Large intestine (tissue), 3 donors: ENCODE measurements at regions not wholly inside any gene's neighbourhood (a gene's known extent, or its start where the extent isn't known, plus 50 kb on each side); places are given as distances from the start of the nearest gene placed in this dataset.

Experiments
- DNase-seq, 2 donors: peaks; one replicate each; pipeline versions ENCODE4 v3.0.0 to v3.0.0-alpha.2; 2013
- H3K27ac ChIP-seq: one replicate; pipeline ENCODE4 v1.5.1; 2013; ENCODE audit warnings: low read length
- H3K27me3 ChIP-seq: 2 replicates; pipeline ENCODE4 v1.6.1; 2013; ENCODE audit warnings: low read length; ENCODE audit not compliant: control insufficient read depth, insufficient read depth
- H3K36me3 ChIP-seq: 2 replicates; pipeline ENCODE4 v1.6.1; 2013; ENCODE audit warnings: low read length; ENCODE audit not compliant: control insufficient read depth, insufficient read depth
- H3K4me1 ChIP-seq: one replicate; pipeline ENCODE4 v1.6.1; 2013; ENCODE audit warnings: low read length; ENCODE audit not compliant: control insufficient read depth, insufficient read depth
- H3K4me3 ChIP-seq: one replicate; pipeline ENCODE4 v1.5.1; 2013; ENCODE audit warnings: low read length
- H3K9me3 ChIP-seq: one replicate; pipeline ENCODE4 v1.6.1; 2013; ENCODE audit warnings: mild to moderate bottlenecking, low read depth, low read length, moderate library complexity; ENCODE audit not compliant: control insufficient read depth
- WGBS: methylation state at CpG from one replicate; pipeline ENCODE4 v1.1.5; 2013; ENCODE audit warnings: low lambda C conversion rate; ENCODE audit not compliant: insufficient coverage; 5-methylcytosine and 5-hydroxymethylcytosine counted together

DNA sequence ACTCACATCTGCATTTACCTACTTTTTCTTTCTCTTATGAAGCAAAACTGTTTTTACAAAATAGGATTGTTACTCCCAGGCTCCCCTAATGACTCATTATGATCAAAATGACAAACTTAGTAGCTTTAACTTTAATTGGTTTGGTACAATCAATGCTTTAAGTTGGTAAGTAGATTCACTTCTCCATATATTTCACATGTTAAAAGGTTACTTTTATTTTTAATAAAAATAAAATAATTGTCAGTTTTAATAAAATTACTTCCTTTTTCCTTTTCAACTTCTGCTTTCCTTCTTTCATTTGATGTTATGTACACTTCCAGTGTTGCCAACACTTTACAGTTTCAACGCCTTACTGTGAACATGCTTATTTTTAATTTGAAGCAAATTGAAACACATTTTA is 477.6 kb downstream of the SETD4 start:
- no peaks in the 10 kb centered on the region for H3K27me3 ChIP-seq
- H3K27ac ChIP-seq: no peak overlapping the region
- no peak overlapping the region for H3K4me3 ChIP-seq
- 100% methylated on average over 1 of the region's 1 CpG for WGBS
- H3K9me3 ChIP-seq: no peaks in the 10 kb centered on the region
- H3K4me1 ChIP-seq: peaks cover 2% of the 10 kb centered on the region
- no peak for DNase-seq
- H3K36me3 ChIP-seq: no peaks in the 10 kb centered on the region

DNA sequence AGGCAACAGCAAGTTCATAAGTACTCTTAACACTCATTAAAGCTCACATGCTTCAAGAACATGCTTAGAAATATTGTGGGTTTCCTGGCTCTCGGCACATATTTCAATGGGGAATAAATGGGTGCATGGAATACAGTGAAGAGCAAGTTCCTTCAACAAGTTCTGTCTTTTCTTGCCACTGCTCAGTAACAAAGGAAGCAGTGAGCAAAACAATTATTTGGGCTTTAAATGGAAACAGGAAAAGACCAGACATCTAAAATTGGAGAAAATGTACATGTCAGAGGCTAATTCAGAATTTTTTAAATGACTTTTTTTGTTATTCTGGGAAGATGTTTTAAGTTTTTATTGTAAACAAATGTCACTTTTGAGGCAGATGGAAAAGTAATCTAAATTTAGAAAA is 478.7 kb downstream of the SETD4 start:
- Histone ChIP-seq H3K4me3 (no peak overlapping the region), H3K27ac (no peak overlapping the region), H3K27me3 (no peaks in the 10 kb centered on the region), H3K4me1 (no peaks in the 10 kb centered on the region), H3K9me3 (no peaks in the 10 kb centered on the region), H3K36me3 (no peaks in the 10 kb centered on the region)
- DNase-seq: no peak
- WGBS: no CpG with 5 or more reads among the region's 1 CpG

DNA sequence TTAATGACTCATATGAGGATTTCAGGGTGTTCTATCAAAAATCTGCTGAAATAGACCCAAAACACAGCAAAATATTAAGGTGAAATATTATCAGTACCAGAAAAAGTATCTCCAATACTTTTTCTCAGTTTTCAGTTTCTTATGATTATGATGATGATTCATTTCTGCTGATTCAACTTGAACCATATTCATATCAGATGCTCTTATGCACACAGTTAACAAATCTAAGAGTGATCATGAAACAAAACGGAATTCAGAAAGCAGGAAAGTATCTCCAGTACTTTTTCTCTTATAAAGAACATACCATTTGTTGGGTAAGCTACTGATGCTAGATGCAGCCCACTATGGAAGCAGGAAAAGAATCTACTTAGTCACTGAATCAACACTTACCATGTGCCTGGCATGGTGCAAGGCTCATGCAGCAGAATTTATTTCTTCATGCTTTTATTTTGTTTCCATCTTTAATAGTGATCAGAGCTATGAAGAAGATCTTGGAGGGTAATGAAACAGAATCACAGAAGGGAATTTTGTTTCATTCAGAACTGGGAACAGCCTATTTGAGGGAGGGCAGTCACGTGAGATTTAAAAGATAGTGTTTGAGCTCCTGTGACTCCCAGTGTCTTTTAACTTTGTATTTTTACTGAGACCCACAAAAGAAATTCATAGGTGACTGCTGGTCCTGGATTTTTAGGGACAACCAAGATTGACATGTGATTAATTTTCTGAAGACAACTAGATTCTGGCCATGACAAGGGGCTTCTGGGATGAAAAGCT is 480.6 kb downstream of the SETD4 start:
- no CpG with 5 or more reads among the region's 2 CpGs for WGBS
- Histone ChIP-seq H3K27me3 (no peaks in the 10 kb centered on the region), H3K4me3 (no peak overlapping the region), H3K9me3 (no peaks in the 10 kb centered on the region), H3K4me1 (no peaks in the 10 kb centered on the region), H3K27ac (no peak overlapping the region), H3K36me3 (no peaks in the 10 kb centered on the region)
- no peak for DNase-seq

DNA sequence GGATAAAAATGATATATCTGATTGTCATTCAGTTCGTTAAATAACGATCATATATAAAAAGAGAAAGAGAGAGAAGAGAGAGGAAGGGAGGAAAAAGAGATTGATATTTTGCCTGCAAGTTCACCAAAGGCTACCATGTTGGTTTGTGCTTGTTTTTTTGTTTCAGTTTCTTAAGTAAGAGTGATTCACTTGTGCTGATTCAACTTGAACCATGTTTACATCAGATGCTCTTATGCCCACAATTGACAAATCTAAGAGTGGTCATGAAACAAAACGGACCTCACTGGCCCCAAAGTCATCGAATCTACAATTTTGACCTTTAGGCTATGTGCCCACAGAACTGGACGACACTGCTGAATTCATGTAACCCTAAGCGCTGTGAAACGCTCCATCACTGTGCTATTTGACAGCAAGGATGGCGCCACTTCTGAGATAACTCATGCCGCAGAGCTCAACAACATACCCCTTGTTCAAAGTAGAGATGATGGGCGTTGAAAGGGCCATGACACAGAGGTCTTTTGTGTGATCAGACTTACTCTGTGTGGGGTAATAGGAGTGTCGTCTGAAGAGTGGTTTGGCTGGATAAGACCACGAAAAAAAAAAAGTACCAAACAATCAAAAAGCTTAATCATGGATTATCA is 481.4 kb downstream of the SETD4 start:
- Histone ChIP-seq H3K36me3 (no peaks in the 10 kb centered on the region), H3K27ac (no peak overlapping the region), H3K4me1 (no peaks in the 10 kb centered on the region), H3K4me3 (no peak overlapping the region), H3K27me3 (no peaks in the 10 kb centered on the region), H3K9me3 (no peaks in the 10 kb centered on the region)
- DNase-seq: no peak
- 100% methylated on average over 4 of the region's 12 CpGs for WGBS

DNA sequence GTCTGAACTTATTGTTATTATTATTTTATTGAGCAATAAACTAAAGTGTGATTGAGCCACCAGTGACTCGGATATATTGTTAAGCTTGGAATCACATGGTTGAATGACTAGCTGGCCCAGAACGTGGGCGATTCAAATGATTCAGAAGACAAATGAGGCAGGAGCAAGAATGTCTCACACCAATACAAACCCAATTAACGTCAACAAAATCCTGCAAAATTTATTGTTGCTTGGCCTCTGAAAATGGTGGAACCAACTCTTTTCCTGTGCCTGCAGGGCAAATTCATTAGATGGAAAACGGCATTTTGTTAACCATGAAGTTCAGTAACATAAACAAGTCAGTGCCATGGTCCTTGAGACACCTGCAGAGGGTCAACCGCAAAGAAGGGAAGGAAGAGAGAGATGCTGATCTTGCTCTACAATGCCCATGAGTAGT is 482.0 kb downstream of the SETD4 start:
- Histone ChIP-seq H3K9me3 (no peaks in the 10 kb centered on the region), H3K27me3 (no peaks in the 10 kb centered on the region), H3K27ac (no peak overlapping the region), H3K4me3 (no peak overlapping the region), H3K36me3 (no peaks in the 10 kb centered on the region), H3K4me1 (no peaks in the 10 kb centered on the region)
- DNase-seq: no peak
- WGBS: 100% methylated on average over 1 of the region's 6 CpGs

DNA sequence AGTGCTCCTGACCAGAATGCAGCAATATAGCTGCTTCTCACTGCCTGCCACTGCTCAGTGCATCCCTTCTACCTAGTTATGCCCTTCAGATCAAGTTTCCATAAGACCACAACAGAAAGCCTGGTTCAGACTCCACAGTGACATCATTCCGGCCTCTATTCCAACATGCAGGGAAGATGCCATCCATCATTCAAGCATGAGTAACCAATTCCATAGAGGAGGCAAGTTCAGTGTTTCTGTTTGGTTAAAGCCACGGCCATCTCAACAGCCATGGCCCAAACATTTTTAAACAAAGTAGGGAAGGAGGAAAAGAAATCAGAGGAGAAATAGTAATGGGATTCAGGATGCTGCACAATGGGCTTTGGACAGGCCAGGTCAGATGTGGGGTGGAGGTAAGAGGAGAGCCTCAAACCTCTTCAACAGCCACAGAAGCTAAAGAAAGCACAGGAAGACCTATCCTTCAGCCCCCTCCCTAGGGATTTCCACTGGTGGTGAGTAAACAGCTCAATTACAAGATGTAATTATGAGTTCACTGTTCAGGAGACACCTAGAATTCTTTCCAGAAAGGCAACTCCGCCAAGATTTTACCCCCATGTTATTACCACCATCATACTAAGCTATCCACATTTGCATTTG is 484.9 kb downstream of the SETD4 start:
- Histone ChIP-seq H3K27me3 (no peaks in the 10 kb centered on the region), H3K4me3 (no peak overlapping the region), H3K4me1 (no peaks in the 10 kb centered on the region), H3K27ac (no peak overlapping the region), H3K9me3 (no peaks in the 10 kb centered on the region), H3K36me3 (no peaks in the 10 kb centered on the region)
- DNase-seq: no peak
- WGBS: no CpG with 5 or more reads among the region's 3 CpGs

DNA sequence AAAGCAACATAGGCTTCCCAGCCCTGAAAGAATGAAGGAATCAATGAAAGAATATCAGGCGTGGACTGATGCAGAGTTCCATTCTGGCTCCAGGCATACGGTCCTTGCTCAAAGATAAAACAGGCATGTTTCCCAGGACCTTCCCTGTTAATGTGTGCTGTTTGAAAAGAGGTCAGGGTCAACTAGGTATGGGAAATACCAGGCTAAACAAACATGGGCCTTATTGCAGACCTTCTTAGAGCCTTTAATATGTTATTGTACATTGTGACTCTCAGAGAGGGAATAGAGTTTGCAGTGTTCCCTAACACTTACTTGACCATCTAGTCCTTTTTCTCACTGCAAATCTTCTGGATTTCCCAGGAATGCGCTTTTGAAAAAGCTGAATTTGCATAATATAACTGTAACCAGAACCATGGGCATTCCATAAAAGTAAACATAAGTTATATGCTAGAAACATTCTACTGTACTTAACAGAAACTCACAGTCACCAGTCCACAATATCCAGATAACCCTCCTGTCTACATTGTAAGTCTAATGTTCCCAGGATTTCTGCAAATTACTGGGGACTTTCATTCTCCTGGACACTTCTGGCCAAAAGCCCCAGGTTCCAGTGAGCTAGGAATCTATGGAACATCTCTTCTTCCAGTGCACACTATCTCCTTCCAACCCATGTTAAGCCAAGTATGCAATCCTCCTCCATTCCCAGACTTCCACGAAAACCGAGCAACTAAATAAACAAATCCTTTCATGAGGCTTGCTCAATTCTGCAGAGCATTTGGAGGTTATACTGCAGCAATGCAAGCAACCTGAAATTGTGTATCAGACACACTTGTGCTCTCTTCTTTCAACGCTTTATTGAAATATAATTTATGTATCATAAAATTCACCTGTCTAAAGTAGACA is 486.6 kb downstream of the SETD4 start:
- Histone ChIP-seq H3K27ac (no peak overlapping the region), H3K36me3 (no peaks in the 10 kb centered on the region), H3K9me3 (no peaks in the 10 kb centered on the region), H3K27me3 (no peaks in the 10 kb centered on the region), H3K4me3 (no peak overlapping the region), H3K4me1 (no peaks in the 10 kb centered on the region)
- no peak for DNase-seq
- WGBS: 60% methylated on average over 2 of the region's 6 CpGs

DNA sequence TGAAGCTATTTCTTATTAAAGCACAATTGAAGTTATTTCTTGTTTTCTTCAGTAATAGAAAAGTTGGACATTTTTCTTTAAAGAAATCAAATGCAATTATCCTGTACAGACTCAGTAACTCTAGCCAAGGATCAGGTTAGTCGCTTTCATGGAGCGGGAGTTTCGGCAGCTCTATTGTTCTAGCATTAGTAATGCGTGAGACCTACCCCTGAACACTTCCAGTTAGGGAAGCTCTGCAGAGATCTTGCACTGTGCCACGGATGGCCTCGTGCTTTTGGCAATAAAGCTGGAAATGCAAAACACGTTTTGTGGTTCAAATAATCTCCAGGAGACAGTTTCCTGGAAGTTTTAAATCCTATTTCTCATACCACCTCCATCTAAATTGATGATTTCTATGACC is 488.4 kb downstream of the SETD4 start:
- no CpG with 5 or more reads among the region's 7 CpGs for WGBS
- no peaks in the 10 kb centered on the region for H3K36me3 ChIP-seq

DNA sequence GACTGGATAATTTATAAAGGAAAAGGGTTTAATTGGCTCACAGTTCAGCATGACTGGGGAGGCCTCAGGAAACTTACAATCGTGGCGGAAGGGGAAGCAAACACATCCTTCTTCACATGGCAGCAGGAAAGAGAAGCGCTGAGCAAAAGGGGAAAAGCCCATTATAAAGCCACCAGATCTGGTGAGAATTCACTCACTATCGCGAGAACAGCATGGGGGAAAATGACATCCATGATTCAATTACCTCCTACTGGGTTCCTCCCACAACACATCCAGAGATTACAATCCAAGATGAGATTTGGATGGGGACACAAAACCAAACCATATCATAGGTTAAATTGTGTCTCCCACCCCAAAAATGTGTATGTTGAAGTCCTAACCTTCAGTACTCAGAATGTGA is 491.7 kb downstream of the SETD4 start:
- no peaks in the 10 kb centered on the region for H3K9me3 ChIP-seq
- no peak overlapping the region for H3K27ac ChIP-seq
- DNase-seq: no peak
- no peak overlapping the region for H3K4me3 ChIP-seq
- H3K36me3 ChIP-seq: no peaks in the 10 kb centered on the region
- no CpG with 5 or more reads among the region's 5 CpGs for WGBS
- H3K27me3 ChIP-seq: no peaks in the 10 kb centered on the region
- no peaks in the 10 kb centered on the region for H3K4me1 ChIP-seq

More for the DNA sequence above, 488.4 kb downstream of the SETD4 start:
- Histone ChIP-seq H3K27ac (no peak overlapping the region), H3K9me3 (no peaks in the 10 kb centered on the region), H3K4me1 (no peaks in the 10 kb centered on the region), H3K27me3 (no peaks in the 10 kb centered on the region), H3K4me3 (no peak overlapping the region)
- no peak for DNase-seq

DNA sequence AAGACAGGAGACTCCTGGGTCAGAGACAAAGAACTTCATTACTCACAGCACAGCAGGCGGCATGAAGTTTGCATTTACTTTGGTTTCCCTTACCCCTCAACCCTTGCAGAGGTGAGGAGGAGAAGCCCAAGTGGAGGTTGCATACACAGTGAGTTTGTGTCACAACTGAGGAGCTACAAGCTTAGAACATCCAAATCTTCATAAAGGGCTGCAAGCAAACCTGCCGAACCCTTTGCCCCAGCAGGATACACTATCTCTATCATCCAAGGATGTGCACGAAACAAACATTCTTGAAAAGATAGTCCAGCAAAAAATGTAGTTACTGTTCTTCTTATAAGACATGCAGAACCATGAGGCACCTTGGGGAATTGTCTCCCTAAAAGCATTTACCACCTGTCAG is 493.5 kb downstream of the SETD4 start:
- Histone ChIP-seq H3K4me1 (no peaks in the 10 kb centered on the region), H3K36me3 (no peaks in the 10 kb centered on the region), H3K27ac (no peak overlapping the region), H3K9me3 (no peaks in the 10 kb centered on the region), H3K4me3 (no peak overlapping the region), H3K27me3 (no peaks in the 10 kb centered on the region)
- WGBS: no CpG with 5 or more reads among the region's 3 CpGs
- DNase-seq: no peak
